Neural cell (in vitro differentiated cells): ENCODE measurements at regions not wholly inside any gene's neighbourhood (a gene's known extent, or its start where the extent isn't known, plus 50 kb on each side); places are given as distances from the start of the nearest gene placed in this dataset.

ENCODE experiments used
- H2AFZ ChIP-seq: fragments of 200-600, 300-800 bp; sonication (generic), shearing (Covaris generic); 2 replicates; pipeline ENCODE4 v1.6.0; 2014; ENCODE audit warnings: low read depth, mild to moderate bottlenecking, antibody characterized with exemption, low read length, moderate library complexity
- H3F3A ChIP-seq: fragments of 200-600 bp; shearing (Covaris generic); 2 replicates; pipeline ENCODE4 v1.6.1; 2016; ENCODE audit warnings: mild to moderate bottlenecking, moderate library complexity, mixed read lengths, antibody characterized with exemption, low read length; ENCODE audit not compliant: insufficient read depth, poor library complexity, severe bottlenecking
- H3K27ac ChIP-seq: fragments of 200-600, 300-800 bp; sonication (generic), shearing (Covaris generic); 2 replicates; pipeline ENCODE4 v1.5.1; 2014; ENCODE audit warnings: mild to moderate bottlenecking, low read length, moderate library complexity
- H3K27me3 ChIP-seq: fragments of 300-800, 200-600 bp; sonication (generic), shearing (Covaris generic); 2 replicates; pipeline ENCODE4 v1.6.0; 2014; ENCODE audit warnings: mild to moderate bottlenecking, low read depth, low read length, moderate library complexity; ENCODE audit not compliant: insufficient read depth
- H3K36me3 ChIP-seq: fragments of 300-800, 200-600 bp; sonication (generic), shearing (Covaris generic); 2 replicates; pipeline ENCODE4 v1.5.1; 2014; ENCODE audit warnings: mild to moderate bottlenecking, antibody characterized with exemption, low read length, moderate library complexity; ENCODE audit not compliant: insufficient read depth
- H3K4me2 ChIP-seq: fragments of 300-800, 200-600 bp; sonication (generic), shearing (Covaris generic); 2 replicates; pipeline ENCODE4 v1.6.0; 2014; ENCODE audit warnings: mild to moderate bottlenecking, low read length
- H3K4me3 ChIP-seq: fragments of 300-800, 200-600 bp; sonication (generic), shearing (Covaris generic); 2 replicates; pipeline ENCODE4 v1.5.1; 2014; ENCODE audit warnings: mild to moderate bottlenecking, low read length, moderate library complexity
- H3K79me2 ChIP-seq: fragments of 200-600 bp; shearing (Covaris generic); replicated peaks from 2 replicates; pipeline ENCODE4 v1.6.0; 2014; ENCODE audit warnings: mild to moderate bottlenecking, low read length, moderate library complexity; ENCODE audit not compliant: insufficient read depth
- H3K9ac ChIP-seq: fragments of 300-800, 200-600 bp; sonication (generic), shearing (Covaris generic); 2 replicates; pipeline ENCODE4 v1.6.1; 2016; ENCODE audit warnings: mild to moderate bottlenecking, low read length, mixed read lengths
- H3K9me2 ChIP-seq: fragments of 200-600 bp; shearing (Covaris generic); 2 replicates; pipeline ENCODE4 v1.6.1; 2016; ENCODE audit warnings: mild to moderate bottlenecking, low read length, mixed read lengths; ENCODE audit not compliant: insufficient read depth
- H3K9me3 ChIP-seq: fragments of 200-600, 300-800 bp; sonication (generic), shearing (Covaris generic); 2 replicates; pipeline ENCODE4 v1.6.1; 2016; ENCODE audit warnings: mild to moderate bottlenecking, mixed run types, low read length, moderate library complexity, mixed read lengths
- H4K20me1 ChIP-seq: fragments of 200-600 bp; shearing (Covaris generic); 2 replicates; pipeline ENCODE4 v1.6.1; 2016; ENCODE audit warnings: mild to moderate bottlenecking, mixed run types; ENCODE audit not compliant: insufficient read depth
- CTCF ChIP-seq: fragments of 450-650 bp; IDR thresholded peaks from 2 replicates; pipeline ENCODE4 v1.5.1; 2014; ENCODE audit warnings: antibody characterized with exemption, mild to moderate bottlenecking, moderate library complexity; ENCODE audit not compliant: poor library complexity, severe bottlenecking
- EP300 ChIP-seq: fragments of 450-650 bp; conservative IDR thresholded peaks from 2 replicates; pipeline ENCODE4 v1.6.1; 2014; ENCODE audit warnings: antibody characterized with exemption, mild to moderate bottlenecking, moderate library complexity; ENCODE audit not compliant: poor library complexity, severe bottlenecking
- EZH2 ChIP-seq: fragments of 200-600, 300-800 bp; shearing (Covaris generic), sonication (generic); IDR thresholded peaks from 2 replicates; pipeline ENCODE4 v1.6.1; 2014; ENCODE audit warnings: antibody characterized with exemption, low read length, borderline replicate concordance, mild to moderate bottlenecking; ENCODE audit not compliant: insufficient read depth, poor library complexity, severe bottlenecking
- MXI1 ChIP-seq: fragments of 450-650 bp; conservative IDR thresholded peaks from 2 replicates; pipeline ENCODE4 v1.6.1; 2014; ENCODE audit warnings: antibody characterized with exemption, mild to moderate bottlenecking; ENCODE audit not compliant: poor library complexity, severe bottlenecking
- POLR2AphosphoS5 ChIP-seq: IDR thresholded peaks from 2 replicates; pipeline ENCODE4 v1.6.1; 2012
- RAD21 ChIP-seq: fragments of 450-650 bp; conservative IDR thresholded peaks from 2 replicates; pipeline ENCODE4 v1.6.1; 2014; ENCODE audit warnings: antibody characterized with exemption, mild to moderate bottlenecking, moderate library complexity
- SMC3 ChIP-seq: fragments of 450-650 bp; conservative IDR thresholded peaks from 2 replicates; pipeline ENCODE4 v1.6.1; 2014; ENCODE audit warnings: antibody characterized with exemption, mild to moderate bottlenecking, moderate library complexity; ENCODE audit not compliant: poor library complexity
- TAF1 ChIP-seq: IDR thresholded peaks from 2 replicates; pipeline ENCODE4 v1.6.1; 2012; ENCODE audit warnings: low read depth
- TF ChIP-seq, protein P1 (sequence below): IDR thresholded peaks from 2 replicates; pipeline ENCODE4 v1.6.1; 2012; ENCODE audit warnings: borderline replicate concordance

DNA sequence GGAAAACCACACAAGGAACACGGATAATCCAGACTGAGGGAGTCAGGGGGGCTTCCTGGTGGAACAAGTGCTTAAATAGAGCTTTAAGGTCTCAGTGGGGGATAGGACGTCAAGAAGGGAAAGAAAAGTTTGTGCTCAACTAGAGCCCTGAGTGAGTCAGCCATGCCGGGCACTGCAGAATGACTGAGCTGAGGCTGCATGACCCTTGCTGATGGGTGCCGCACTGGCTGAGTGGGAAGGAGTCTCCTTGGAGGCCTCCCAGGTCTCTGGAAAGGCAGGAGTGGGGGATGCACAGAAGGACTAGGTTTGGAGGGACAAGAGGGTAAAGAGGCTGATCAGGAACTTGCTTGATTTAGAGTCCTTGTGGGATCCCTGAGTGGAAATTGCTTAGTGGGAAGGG is 150.3 kb downstream of the RPLP1 start:
- H3F3A ChIP-seq = no peaks in the 10 kb centered on the region
- H4K20me1 ChIP-seq = no peaks in the 10 kb centered on the region
- TF ChIP-seq CTCF = no peak
- no peak for TF ChIP-seq RAD21
- no peak for TF ChIP-seq MXI1
- no peak for TF ChIP-seq EZH2
- TF ChIP-seq EP300 = no peak
- TF ChIP-seq POLR2AphosphoS5 = no peak
- TF ChIP-seq, protein P1, sequence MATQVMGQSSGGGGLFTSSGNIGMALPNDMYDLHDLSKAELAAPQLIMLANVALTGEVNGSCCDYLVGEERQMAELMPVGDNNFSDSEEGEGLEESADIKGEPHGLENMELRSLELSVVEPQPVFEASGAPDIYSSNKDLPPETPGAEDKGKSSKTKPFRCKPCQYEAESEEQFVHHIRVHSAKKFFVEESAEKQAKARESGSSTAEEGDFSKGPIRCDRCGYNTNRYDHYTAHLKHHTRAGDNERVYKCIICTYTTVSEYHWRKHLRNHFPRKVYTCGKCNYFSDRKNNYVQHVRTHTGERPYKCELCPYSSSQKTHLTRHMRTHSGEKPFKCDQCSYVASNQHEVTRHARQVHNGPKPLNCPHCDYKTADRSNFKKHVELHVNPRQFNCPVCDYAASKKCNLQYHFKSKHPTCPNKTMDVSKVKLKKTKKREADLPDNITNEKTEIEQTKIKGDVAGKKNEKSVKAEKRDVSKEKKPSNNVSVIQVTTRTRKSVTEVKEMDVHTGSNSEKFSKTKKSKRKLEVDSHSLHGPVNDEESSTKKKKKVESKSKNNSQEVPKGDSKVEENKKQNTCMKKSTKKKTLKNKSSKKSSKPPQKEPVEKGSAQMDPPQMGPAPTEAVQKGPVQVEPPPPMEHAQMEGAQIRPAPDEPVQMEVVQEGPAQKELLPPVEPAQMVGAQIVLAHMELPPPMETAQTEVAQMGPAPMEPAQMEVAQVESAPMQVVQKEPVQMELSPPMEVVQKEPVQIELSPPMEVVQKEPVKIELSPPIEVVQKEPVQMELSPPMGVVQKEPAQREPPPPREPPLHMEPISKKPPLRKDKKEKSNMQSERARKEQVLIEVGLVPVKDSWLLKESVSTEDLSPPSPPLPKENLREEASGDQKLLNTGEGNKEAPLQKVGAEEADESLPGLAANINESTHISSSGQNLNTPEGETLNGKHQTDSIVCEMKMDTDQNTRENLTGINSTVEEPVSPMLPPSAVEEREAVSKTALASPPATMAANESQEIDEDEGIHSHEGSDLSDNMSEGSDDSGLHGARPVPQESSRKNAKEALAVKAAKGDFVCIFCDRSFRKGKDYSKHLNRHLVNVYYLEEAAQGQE = no peak
- TF ChIP-seq TAF1 = no peak
- no peak for TF ChIP-seq SMC3
- no peaks in the 10 kb centered on the region for H3K36me3 ChIP-seq
- H2AFZ ChIP-seq = no peak overlapping the region
- H3K4me3 ChIP-seq = no peak overlapping the region
- H3K79me2 ChIP-seq = no peaks in the 10 kb centered on the region
- H3K9me3 ChIP-seq = no peaks in the 10 kb centered on the region
- H3K9ac ChIP-seq = no peak overlapping the region
- H3K4me2 ChIP-seq = no peak overlapping the region
- H3K9me2 ChIP-seq = no peaks in the 10 kb centered on the region
- no peaks in the 10 kb centered on the region for H3K27me3 ChIP-seq
- H3K27ac ChIP-seq = no peak overlapping the region

DNA sequence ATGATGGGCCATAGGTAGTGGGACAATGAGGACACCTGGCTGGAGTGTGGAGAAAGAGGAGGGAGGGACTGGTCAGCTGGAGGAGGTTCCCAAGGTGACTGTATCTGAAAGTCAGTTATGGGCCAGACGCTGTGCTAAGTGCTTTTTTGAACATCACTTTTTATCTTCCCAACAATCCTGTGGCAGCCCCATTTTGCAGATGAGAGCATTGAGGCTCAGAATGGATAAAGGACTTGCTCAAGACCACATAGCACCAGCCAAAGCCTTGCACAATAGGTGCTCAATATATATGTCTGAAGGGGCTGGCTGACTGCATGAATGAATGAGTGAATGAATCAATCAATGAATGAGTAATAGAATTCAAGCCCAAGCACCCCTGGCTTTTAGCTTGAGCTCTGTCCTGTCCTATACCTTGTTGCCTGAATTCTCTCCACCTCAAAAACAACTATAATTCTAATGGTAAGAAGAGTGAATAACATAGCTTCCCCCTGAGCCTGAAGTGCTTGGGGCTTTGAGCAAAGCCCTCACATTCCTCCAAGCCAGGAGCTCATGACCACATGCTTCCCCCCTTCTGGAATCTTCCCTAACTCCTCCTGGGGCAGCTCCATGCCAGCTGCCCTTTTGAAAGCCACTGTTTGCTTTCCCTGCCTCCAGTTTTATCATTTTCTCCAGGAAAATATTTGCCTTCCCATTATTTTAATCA is 150.9 kb downstream of the RPLP1 start:
- Histone ChIP-seq H2AFZ (no peak overlapping the region), H3K9me2 (no peaks in the 10 kb centered on the region), H3K36me3 (no peaks in the 10 kb centered on the region), H3F3A (no peaks in the 10 kb centered on the region), H3K9ac (no peak overlapping the region), H3K9me3 (no peaks in the 10 kb centered on the region), H3K27ac (no peak overlapping the region), H3K27me3 (no peaks in the 10 kb centered on the region), H3K4me3 (no peak overlapping the region), H3K4me2 (no peak overlapping the region), H3K79me2 (no peaks in the 10 kb centered on the region), H4K20me1 (no peaks in the 10 kb centered on the region)
- no peak for TF ChIP-seq EZH2
- TF ChIP-seq MXI1 = no peak
- no peak for TF ChIP-seq RAD21
- TF ChIP-seq, protein P1 = no peak
- no peak for TF ChIP-seq POLR2AphosphoS5
- TF ChIP-seq TAF1 = no peak
